CD4-positive, alpha-beta memory T cell (primary cell): ENCODE measurements at regions not wholly inside any gene's neighbourhood (a gene's known extent, or its start where the extent isn't known, plus 50 kb on each side); places are given as distances from the start of the nearest gene placed in this dataset.
"Not testable (repeated sequence)": the region's sequence is repeated elsewhere in the genome, so short reads cannot be mapped to it uniquely, and the experiment has no call there.

Source experiments
- CTCF ChIA-PET: fragments of 350-600 bp; sonication (Branson Sonifier 250); formaldehyde crosslinking; loops from one replicate; lab custom pipeline; 2021; ENCODE audit warnings: inconsistent platforms; ENCODE audit not compliant: partially characterized antibody; lab: Charles Lee
- POLR2A ChIA-PET: fragments of 350-600 bp; sonication (Branson Sonifier 250); formaldehyde crosslinking; loops from one replicate; lab custom pipeline; 2021; ENCODE audit not compliant: partially characterized antibody; lab: Charles Lee
- DNase-seq, 5 donors: peaks; one replicate each; pipeline versions ENCODE4 v3.0.0 to v3.0.0-alpha.2; 2020 to 2022; ENCODE audit warnings: mixed read lengths in 1 of 5
- H3K27ac ChIP-seq: one replicate; pipeline ENCODE4 v1.7.0; 2013; ENCODE audit warnings: low read depth, low read length
- H3K27me3 ChIP-seq: 2 replicates; pipeline ENCODE4 v1.7.0; 2013; ENCODE audit warnings: mild to moderate bottlenecking, low read length, moderate library complexity; ENCODE audit not compliant: insufficient read depth
- H3K36me3 ChIP-seq: 2 replicates; pipeline ENCODE4 v1.7.0; 2013; ENCODE audit warnings: mild to moderate bottlenecking, low read length, moderate library complexity; ENCODE audit not compliant: insufficient read depth
- H3K4me1 ChIP-seq: 2 replicates; pipeline ENCODE4 v1.7.0; 2013; ENCODE audit warnings: mild to moderate bottlenecking, low read length, moderate library complexity; ENCODE audit not compliant: insufficient read depth
- H3K4me3 ChIP-seq, 2 donors: one replicate each; pipeline ENCODE4 v1.7.0; 2013; ENCODE audit warnings: low read length in 2 of 2, mild to moderate bottlenecking in 1 of 2
- H3K9me3 ChIP-seq, 2 donors: one replicate each; pipeline ENCODE4 v1.7.0; 2013; ENCODE audit warnings: low read length in 2 of 2, control low read depth in 1 of 2; ENCODE audit not compliant: control insufficient read depth in 1 of 2
- H3K27ac Mint-ChIP-seq, 7 donors: one replicate each; pipeline ENCODE4 v1.8.0; 2020 to 2021; ENCODE audit warnings: mixed read lengths in 7 of 7, mild to moderate bottlenecking in 6 of 7, inconsistent platforms in 3 of 7, moderate library complexity in 3 of 7
- H3K27me3 Mint-ChIP-seq, 2 donors: one replicate each; pipeline ENCODE4 v1.8.0; 2020 to 2021; ENCODE audit warnings: mixed read lengths in 2 of 2
- H3K36me3 Mint-ChIP-seq, 2 donors: one replicate each; pipeline ENCODE4 v1.8.0; 2020 to 2021; ENCODE audit warnings: mixed read lengths in 2 of 2, inconsistent platforms in 1 of 2, mild to moderate bottlenecking in 1 of 2
- H3K4me1 Mint-ChIP-seq, 4 donors: one replicate each; pipeline ENCODE4 v1.8.0; 2020 to 2021; ENCODE audit warnings: mixed read lengths in 4 of 4, mild to moderate bottlenecking in 1 of 4
- H3K4me3 Mint-ChIP-seq, 8 donors: one replicate each; pipeline ENCODE4 v1.8.0; 2020 to 2021; ENCODE audit warnings: mixed read lengths in 8 of 8, mild to moderate bottlenecking in 7 of 8, moderate library complexity in 6 of 8, inconsistent platforms in 3 of 8
- H3K9me3 Mint-ChIP-seq, 8 donors: one replicate each; pipeline ENCODE4 v1.8.0; 2020 to 2021; ENCODE audit warnings: mixed read lengths in 8 of 8, mild to moderate bottlenecking in 5 of 8, inconsistent platforms in 3 of 8, moderate library complexity in 1 of 8
- intact Hi-C: fragments of 100-400 bp; cut with micrococcal nuclease; formaldehyde crosslinking; loops from one replicate; pipeline ENCODE4 v1.15.1; 2023

DNA sequence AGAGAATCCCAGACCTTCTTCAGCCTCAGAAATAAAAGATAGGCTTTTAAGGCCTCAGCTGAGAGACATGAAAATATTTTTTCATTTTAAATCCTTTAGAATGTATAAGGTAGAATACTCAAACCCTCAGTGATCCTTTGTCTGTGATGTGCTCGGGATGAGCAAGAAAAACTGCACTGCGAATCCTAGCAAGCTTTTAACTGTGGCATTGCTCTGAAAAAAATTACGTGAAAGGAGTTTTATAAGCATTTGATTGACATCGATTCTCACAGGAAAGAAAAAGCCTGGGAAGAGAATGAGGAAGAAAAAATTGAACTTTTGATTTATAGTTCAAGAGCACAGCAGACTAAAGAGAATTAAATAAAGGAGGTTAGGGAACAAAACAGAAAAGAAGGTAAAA is 120.0 kb downstream of the TMEM168 start:
- no peak overlapping the region for H3K4me3 Mint-ChIP-seq
- H3K27ac ChIP-seq = no peak overlapping the region
- no peaks in the 10 kb centered on the region for H3K9me3 ChIP-seq
- no peak for DNase-seq
- ChIA-PET CTCF (no interaction called here), POLR2A (no interaction called here)
- H3K4me1 Mint-ChIP-seq = no peaks in the 10 kb centered on the region
- H3K4me1 ChIP-seq = no peaks in the 10 kb centered on the region
- no peak overlapping the region for H3K4me3 ChIP-seq
- H3K27ac Mint-ChIP-seq = no peak overlapping the region
- intact Hi-C loops = no loop called here
- no peaks in the 10 kb centered on the region for H3K27me3 ChIP-seq
- H3K9me3 Mint-ChIP-seq = peaks cover 0 to 3% (median 0%) of the 10 kb centered on the region in 8 donors
- no peaks in the 10 kb centered on the region for H3K36me3 Mint-ChIP-seq
- peaks cover 2 to 9% of the 10 kb centered on the region in 2 donors for H3K27me3 Mint-ChIP-seq
- H3K36me3 ChIP-seq = no peaks in the 10 kb centered on the region

DNA sequence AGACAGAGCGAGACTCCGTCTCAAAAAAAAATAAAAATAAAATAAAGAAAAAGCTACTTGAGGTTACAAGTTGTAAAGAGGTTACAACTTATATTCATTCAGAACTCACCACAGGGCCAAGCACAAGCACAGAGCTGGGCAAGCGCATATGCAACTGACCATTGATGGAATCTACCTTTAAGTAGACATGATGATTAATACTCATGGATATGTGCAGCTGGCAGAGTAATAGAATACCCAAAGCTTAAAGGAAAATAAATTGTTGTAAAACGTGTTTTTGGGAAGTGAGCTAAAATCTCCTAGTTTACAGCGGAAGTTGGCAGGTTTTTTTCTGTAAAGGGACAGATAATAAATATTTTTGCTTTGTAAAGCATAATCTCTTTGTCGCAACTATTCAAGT is 111.6 kb downstream of the TMEM168 start:
- no peaks in the 10 kb centered on the region for H3K4me1 Mint-ChIP-seq
- no peak overlapping the region for H3K27ac ChIP-seq
- ChIA-PET POLR2A (no interaction called here), CTCF (no interaction called here)
- DNase-seq = no peak
- no peaks in the 10 kb centered on the region for H3K9me3 ChIP-seq
- no peaks in the 10 kb centered on the region for H3K36me3 Mint-ChIP-seq
- H3K9me3 Mint-ChIP-seq = no peaks in the 10 kb centered on the region
- no peaks in the 10 kb centered on the region for H3K4me1 ChIP-seq
- H3K27me3 ChIP-seq = no peaks in the 10 kb centered on the region
- no peaks in the 10 kb centered on the region for H3K36me3 ChIP-seq
- intact Hi-C loops = no loop called here
- no peak overlapping the region for H3K4me3 Mint-ChIP-seq
- H3K27me3 Mint-ChIP-seq = peaks cover 2% of the 10 kb centered on the region in 2 donors
- no peak overlapping the region for H3K27ac Mint-ChIP-seq
- H3K4me3 ChIP-seq = no peak overlapping the region

DNA sequence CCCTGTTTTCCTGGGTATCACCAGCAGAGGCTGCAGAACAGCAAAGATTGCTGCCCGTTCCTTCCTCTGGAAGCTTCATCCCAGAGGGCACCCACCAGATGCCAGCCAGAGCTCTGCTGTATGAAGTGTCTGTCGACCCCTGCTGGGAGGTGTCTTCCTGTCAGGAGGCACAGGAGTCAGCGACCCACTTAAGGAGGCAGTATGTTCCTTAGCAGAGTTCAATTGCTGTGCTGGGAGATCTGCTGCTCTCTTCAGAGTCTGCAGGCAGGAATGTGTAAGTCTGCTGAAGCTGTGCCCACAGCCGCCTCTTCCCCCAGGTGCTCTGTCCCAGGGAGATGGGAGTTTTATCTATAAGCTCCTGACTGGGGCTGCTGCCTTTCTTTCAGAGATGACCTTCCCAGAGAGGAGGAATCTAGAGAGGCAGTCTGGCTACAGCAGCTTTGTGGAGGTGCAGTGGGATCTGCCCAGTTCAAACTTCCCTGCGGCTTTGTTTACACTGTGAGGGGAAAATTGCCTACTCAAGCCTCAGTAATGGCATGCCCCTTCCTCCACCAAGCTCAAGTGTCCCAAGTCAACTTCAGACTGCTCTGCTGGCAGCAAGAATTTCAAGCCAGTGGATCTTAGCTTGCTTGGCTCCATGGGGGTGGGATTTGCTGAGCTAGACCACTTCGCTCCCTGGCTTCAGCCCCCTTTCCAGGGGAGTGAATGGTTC is 100.6 kb downstream of the TMEM168 start:
- CTCF ChIA-PET, H3K27ac ChIP-seq, H3K27me3 ChIP-seq, H3K9me3 ChIP-seq, POLR2A ChIA-PET, H3K4me1 Mint-ChIP-seq, intact Hi-C loops, H3K4me3 ChIP-seq, H3K4me3 Mint-ChIP-seq, DNase-seq, H3K36me3 ChIP-seq, H3K27ac Mint-ChIP-seq, H3K4me1 ChIP-seq, H3K36me3 Mint-ChIP-seq, H3K27me3 Mint-ChIP-seq: not testable (repeated sequence)
- H3K9me3 Mint-ChIP-seq = peaks cover 0 to 22% (median 4%) of the 10 kb centered on the region in 8 donors

DNA sequence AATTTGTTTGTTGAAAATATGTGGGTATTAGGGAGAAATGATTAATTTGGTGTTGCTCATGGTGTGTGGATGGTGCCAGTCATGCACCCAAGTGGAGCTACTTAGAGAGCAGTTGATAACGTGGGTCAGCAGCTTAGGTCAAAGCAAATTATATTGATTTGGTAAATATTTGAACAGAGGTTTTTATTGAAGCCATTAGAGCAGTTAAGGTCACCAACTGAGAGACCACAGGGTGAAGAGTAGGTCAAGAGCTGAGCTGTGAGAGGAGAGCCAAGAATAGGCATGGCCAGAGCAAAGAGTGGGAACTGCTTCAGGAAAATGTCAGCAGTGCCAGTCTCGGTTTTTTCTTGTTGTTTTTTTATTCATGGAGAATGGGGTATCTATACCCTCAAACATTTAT is 97.9 kb downstream of the TMEM168 start:
- CTCF ChIA-PET = interaction anchor here (0.6 kb wide), 1 partner anchor 127 kb away, joined by 3 read pairs; no protein-coding TSS in a partner anchor
- DNase-seq = no peak
- H3K36me3 Mint-ChIP-seq = no peaks in the 10 kb centered on the region
- peaks cover 0 to 5% of the 10 kb centered on the region in 2 donors for H3K27me3 Mint-ChIP-seq
- H3K27ac Mint-ChIP-seq = no peak overlapping the region
- intact Hi-C loops = no loop called here
- no peak overlapping the region for H3K4me3 ChIP-seq
- no peaks in the 10 kb centered on the region for H3K36me3 ChIP-seq
- H3K9me3 Mint-ChIP-seq = peaks cover 0 to 20% (median 7%) of the 10 kb centered on the region in 8 donors
- H3K27me3 ChIP-seq = no peaks in the 10 kb centered on the region
- no peaks in the 10 kb centered on the region for H3K9me3 ChIP-seq
- H3K4me3 Mint-ChIP-seq = no peak overlapping the region
- no peaks in the 10 kb centered on the region for H3K4me1 ChIP-seq
- POLR2A ChIA-PET = no interaction called here
- no peak overlapping the region for H3K27ac ChIP-seq
- no peaks in the 10 kb centered on the region for H3K4me1 Mint-ChIP-seq

DNA sequence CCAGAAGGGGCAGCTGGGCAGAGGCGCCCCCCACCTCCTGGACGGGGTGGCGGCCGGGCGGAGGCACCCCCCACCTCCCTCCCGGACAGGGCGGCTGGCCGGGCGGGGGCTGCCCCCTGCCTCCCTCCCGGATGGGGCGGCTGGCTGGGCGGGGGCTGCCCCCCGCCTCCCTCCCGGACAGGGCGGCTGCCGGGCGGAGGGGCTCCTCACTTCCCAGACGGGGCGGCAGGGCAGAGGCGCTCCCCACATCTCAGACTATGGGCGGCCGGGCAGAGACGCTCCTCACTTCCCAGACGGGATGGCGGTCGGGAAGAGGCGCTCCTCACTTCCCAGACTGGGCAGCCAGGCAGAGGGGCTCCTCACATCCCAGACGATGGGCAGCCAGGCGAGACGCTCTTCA is 93.0 kb downstream of the TMEM168 start:
- H3K4me1 Mint-ChIP-seq, POLR2A ChIA-PET, H3K36me3 Mint-ChIP-seq, intact Hi-C loops, H3K27ac Mint-ChIP-seq, H3K27ac ChIP-seq, H3K36me3 ChIP-seq, H3K4me1 ChIP-seq, H3K9me3 ChIP-seq, H3K4me3 ChIP-seq, H3K4me3 Mint-ChIP-seq, DNase-seq, CTCF ChIA-PET, H3K27me3 ChIP-seq: not testable (repeated sequence)
- Mint-ChIP-seq H3K27me3 (peaks cover 7 to 18% of the 10 kb centered on the region in 2 donors), H3K9me3 (peaks cover 0 to 22% (median 9%) of the 10 kb centered on the region in 8 donors)

DNA sequence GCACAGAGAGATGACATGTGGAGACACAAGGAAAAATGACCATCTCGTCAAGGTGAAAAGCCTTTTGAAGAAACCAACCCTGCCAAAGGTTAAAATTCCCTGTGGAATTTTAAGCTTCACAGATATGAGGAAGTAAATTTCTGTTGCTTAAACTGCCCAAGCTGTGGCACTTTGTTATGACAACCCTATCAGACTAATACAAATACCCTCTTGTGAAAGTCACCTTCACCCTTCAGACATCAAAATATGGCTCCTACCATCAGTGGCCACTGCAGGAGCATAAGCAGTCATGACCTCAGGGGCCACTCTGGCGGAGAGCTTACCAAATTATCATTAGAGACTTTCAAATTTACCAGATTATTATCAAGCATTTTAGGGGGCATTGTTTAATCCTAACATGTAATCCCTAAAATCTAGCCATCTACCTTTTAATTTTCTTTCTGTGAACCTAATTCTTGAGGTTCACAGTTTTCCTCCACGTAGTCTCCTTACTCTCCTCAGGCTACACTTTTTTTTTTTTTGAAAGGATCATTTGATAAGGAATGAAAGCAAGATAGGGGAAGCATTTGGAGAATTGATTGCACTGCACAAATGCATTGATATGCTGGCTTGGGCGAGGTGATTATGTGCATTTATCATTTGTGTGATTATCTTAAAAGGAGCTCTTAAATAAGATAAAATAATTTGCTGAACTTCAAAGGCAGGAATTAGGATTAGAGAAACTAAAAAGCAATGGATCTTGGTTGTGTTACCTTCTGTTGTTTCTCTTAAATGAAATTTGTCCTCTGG is 90.3 kb downstream of the TMEM168 start:
- Mint-ChIP-seq H3K9me3 (peaks cover 0 to 15% (median 8%) of the 10 kb centered on the region in 8 donors), H3K4me3 (no peak overlapping the region), H3K36me3 (no peaks in the 10 kb centered on the region), H3K27me3 (peaks cover 10 to 15% of the 10 kb centered on the region in 2 donors), H3K4me1 (no peaks in the 10 kb centered on the region), H3K27ac (no peak overlapping the region)
- no peaks in the 10 kb centered on the region for H3K27me3 ChIP-seq
- ChIA-PET POLR2A (no interaction called here), CTCF (no interaction called here)
- H3K4me1 ChIP-seq = no peaks in the 10 kb centered on the region
- H3K9me3 ChIP-seq = no peaks in the 10 kb centered on the region
- no peaks in the 10 kb centered on the region for H3K36me3 ChIP-seq
- intact Hi-C loops = no loop called here
- DNase-seq = no peak
- no peak overlapping the region for H3K27ac ChIP-seq
- no peak overlapping the region for H3K4me3 ChIP-seq

DNA sequence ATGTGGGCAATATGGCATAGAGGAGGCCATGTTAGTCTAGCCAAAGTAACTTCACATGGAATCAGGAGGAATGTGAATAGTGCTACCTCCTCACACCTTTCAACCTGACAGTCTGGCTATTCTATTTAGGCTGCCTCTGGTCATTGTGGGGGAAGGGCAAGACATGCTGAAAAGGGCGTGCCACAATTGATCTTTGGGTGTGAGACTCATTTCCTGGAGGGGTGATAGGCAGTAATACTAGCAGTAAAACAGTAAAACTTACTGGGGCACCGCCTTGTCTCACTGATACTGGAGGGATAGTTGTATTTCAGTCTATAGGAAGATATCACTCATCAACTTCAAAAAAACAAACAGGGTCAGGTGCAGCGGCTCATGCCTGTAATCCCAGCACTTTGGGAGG is 88.7 kb downstream of the TMEM168 start:
- no peak overlapping the region for H3K27ac ChIP-seq
- H3K36me3 ChIP-seq = no peaks in the 10 kb centered on the region
- H3K9me3 ChIP-seq = no peaks in the 10 kb centered on the region
- H3K4me3 Mint-ChIP-seq = no peak overlapping the region
- ChIA-PET POLR2A (no interaction called here), CTCF (no interaction called here)
- no peak overlapping the region for H3K4me3 ChIP-seq
- peaks cover 10 to 15% of the 10 kb centered on the region in 2 donors for H3K27me3 Mint-ChIP-seq
- H3K27ac Mint-ChIP-seq = no peak overlapping the region
- H3K4me1 ChIP-seq = no peaks in the 10 kb centered on the region
- intact Hi-C loops = no loop called here
- no peaks in the 10 kb centered on the region for H3K36me3 Mint-ChIP-seq
- H3K9me3 Mint-ChIP-seq = peaks cover 0 to 14% (median 5%) of the 10 kb centered on the region in 8 donors
- no peaks in the 10 kb centered on the region for H3K4me1 Mint-ChIP-seq
- DNase-seq = no peak
- no peaks in the 10 kb centered on the region for H3K27me3 ChIP-seq
